HEK293T (cell line): ENCODE measurements at regions not wholly inside any gene's neighbourhood (a gene's known extent, or its start where the extent isn't known, plus 50 kb on each side); places are given as distances from the start of the nearest gene placed in this dataset.

Experiments used
- CTCF ChIA-PET: fragments of 350-600 bp; formaldehyde crosslinking; extraction: SDS; loops from one replicate; lab custom pipeline; 2021; ENCODE audit warnings: antibody characterized with exemption, inconsistent platforms; lab: Yijun Ruan, JAX
- POLR2A ChIA-PET: fragments of 350-600 bp; formaldehyde crosslinking; extraction: SDS; loops from one replicate; lab custom pipeline; 2020; ENCODE audit warnings: antibody characterized with exemption, inconsistent platforms; lab: Yijun Ruan, JAX
- DNase-seq: peaks from one replicate; pipeline ENCODE4 v3.0.0; 2012; ENCODE audit warnings: mixed read lengths; ENCODE audit errors: extremely low spot score
- ARNT ChIP-seq: fragments of 450-650 bp; IDR thresholded peaks from 2 replicates; pipeline ENCODE4 v1.6.1; 2017; ENCODE audit warnings: mild to moderate bottlenecking
- BHLHE40 ChIP-seq: fragments of 450-650 bp; IDR thresholded peaks from 2 replicates; pipeline ENCODE4 v1.6.1; 2016; ENCODE audit warnings: mild to moderate bottlenecking, moderate library complexity, borderline replicate concordance
- CTBP1 ChIP-seq: fragments of 450-650 bp; IDR thresholded peaks from 2 replicates; pipeline ENCODE4 v1.6.1; 2016; ENCODE audit warnings: borderline replicate concordance
- ELF4 ChIP-seq: fragments of 450-650 bp; IDR thresholded peaks from 2 replicates; pipeline ENCODE4 v1.6.1; 2017; ENCODE audit warnings: antibody characterized with exemption
- FOXA1 ChIP-seq: fragments of 450-650 bp; IDR thresholded peaks from 2 replicates; pipeline ENCODE4 v1.6.1; 2016; ENCODE audit warnings: mild to moderate bottlenecking
- FOXK2 ChIP-seq: fragments of 450-650 bp; IDR thresholded peaks from 2 replicates; pipeline ENCODE4 v1.6.1; 2016; ENCODE audit warnings: mild to moderate bottlenecking
- FOXM1 ChIP-seq: fragments of 450-650 bp; IDR thresholded peaks from 2 replicates; pipeline ENCODE4 v1.6.1; 2017; ENCODE audit warnings: mild to moderate bottlenecking, borderline replicate concordance
- HDGF ChIP-seq: fragments of 450-650 bp; IDR thresholded peaks from 2 replicates; pipeline ENCODE4 v1.6.1; 2017; ENCODE audit warnings: antibody characterized with exemption, borderline replicate concordance
- L3MBTL2 ChIP-seq: fragments of 450-650 bp; conservative IDR thresholded peaks from 2 replicates; pipeline ENCODE4 v1.6.1; 2016; ENCODE audit warnings: mild to moderate bottlenecking
- LEF1 ChIP-seq: fragments of 450-650 bp; IDR thresholded peaks from 2 replicates; pipeline ENCODE4 v1.6.1; 2017; ENCODE audit warnings: mild to moderate bottlenecking, borderline replicate concordance
- NFRKB ChIP-seq: fragments of 450-650 bp; IDR thresholded peaks from 2 replicates; pipeline ENCODE4 v1.6.1; 2016; ENCODE audit warnings: mild to moderate bottlenecking, moderate library complexity
- PKNOX1 ChIP-seq: fragments of 450-650 bp; IDR thresholded peaks from 2 replicates; pipeline ENCODE4 v1.6.1; 2016
- SP1 ChIP-seq: fragments of 450-650 bp; IDR thresholded peaks from 2 replicates; pipeline ENCODE4 v1.6.1; 2017
- SUZ12 ChIP-seq: fragments of 450-650 bp; IDR thresholded peaks from 2 replicates; pipeline ENCODE4 v1.6.1; 2016; ENCODE audit warnings: mild to moderate bottlenecking
- TARDBP ChIP-seq: fragments of 450-650 bp; IDR thresholded peaks from 2 replicates; pipeline ENCODE4 v1.6.1; 2016
- ZNF384 ChIP-seq: fragments of 450-650 bp; IDR thresholded peaks from 2 replicates; pipeline ENCODE4 v1.6.1; 2016

- TF ChIP-seq ZNF384 (no peak), PKNOX1 (no peak), FOXK2 (no peak), FOXM1 (no peak), ARNT (no peak), HDGF (no peak), L3MBTL2 (no peak), SP1 (no peak), FOXA1 (no peak)
- POLR2A ChIA-PET: no interaction called here
- CTCF ChIA-PET: interaction anchor here (1.2 kb wide), 1 partner anchor 134 kb away, joined by 3 read pairs; no protein-coding TSS in a partner anchor
- DNase-seq: no peak
Measured at GRCh38 chr6:113011389-113011788, 664.3 kb downstream of the RFPL4B start.

GRCh38 chr6:113011801-113012200 is 664.7 kb downstream of the RFPL4B start:
- POLR2A ChIA-PET: no interaction called here
- no peak for TF ChIP-seq L3MBTL2
- no peak for TF ChIP-seq FOXK2
- no peak for TF ChIP-seq SUZ12
- TF ChIP-seq PKNOX1: no peak
- no peak for TF ChIP-seq HDGF
- no peak for TF ChIP-seq SP1
- no peak for TF ChIP-seq LEF1
- TF ChIP-seq FOXM1: no peak
- no peak for TF ChIP-seq FOXA1
- TF ChIP-seq ARNT: no peak
- no peak for TF ChIP-seq BHLHE40
- no peak for TF ChIP-seq TARDBP
- no peak for DNase-seq
- CTCF ChIA-PET: interaction anchor here (1.2 kb wide), 1 partner anchor 134 kb away, joined by 3 read pairs; no protein-coding TSS in a partner anchor

GRCh38 chr6:113015249-113015648 is 668.1 kb downstream of the RFPL4B start:
- ChIA-PET POLR2A (no interaction called here), CTCF (no interaction called here)
- TF ChIP-seq ARNT: no peak
- TF ChIP-seq SP1: no peak
- TF ChIP-seq FOXM1: no peak
- TF ChIP-seq HDGF: no peak
- no peak for TF ChIP-seq SUZ12
- TF ChIP-seq TARDBP: no peak
- TF ChIP-seq LEF1: no peak
- no peak for TF ChIP-seq ZNF384
- no peak for TF ChIP-seq L3MBTL2

GRCh38 chr6:113017353-113017752 is 670.2 kb downstream of the RFPL4B start:
- CTCF ChIA-PET: no interaction called here
- POLR2A ChIA-PET: interaction anchor here (0.5 kb wide), 1 partner anchor 60 kb away, joined by 4 read pairs; no protein-coding TSS in a partner anchor
- DNase-seq: no peak
- TF ChIP-seq NFRKB (no peak), ELF4 (no peak), FOXA1 (no peak), SP1 (no peak), HDGF (no peak), ZNF384 (no peak), PKNOX1 (no peak), ARNT (no peak)

More at GRCh38 chr6:113015249-113015648, 668.1 kb downstream of the RFPL4B start:
- DNase-seq: no peak

- DNase-seq: no peak
- CTCF ChIA-PET: no interaction called here
- POLR2A ChIA-PET: no interaction called here
- TF ChIP-seq FOXA1 (no peak), SUZ12 (no peak), NFRKB (no peak), FOXK2 (no peak), ELF4 (no peak), HDGF (no peak), PKNOX1 (no peak), BHLHE40 (no peak), TARDBP (no peak), SP1 (no peak), LEF1 (no peak), ZNF384 (no peak), CTBP1 (no peak), L3MBTL2 (no peak)
Measured at GRCh38 chr6:113018351-113019151, 671.4 kb downstream of the RFPL4B start.

GRCh38 chr6:113019176-113019575 is 672.0 kb downstream of the RFPL4B start:
- TF ChIP-seq ARNT (no peak), FOXM1 (no peak), BHLHE40 (no peak), CTBP1 (no peak), HDGF (no peak), ZNF384 (no peak), FOXA1 (no peak), NFRKB (no peak), LEF1 (no peak), TARDBP (no peak), L3MBTL2 (no peak), ELF4 (no peak), PKNOX1 (no peak), SP1 (no peak), SUZ12 (no peak)
- CTCF ChIA-PET: no interaction called here

More at GRCh38 chr6:113019176-113019575, 672.0 kb downstream of the RFPL4B start:
- no peak for DNase-seq
- POLR2A ChIA-PET: no interaction called here
